GM12878 (cell line): ENCODE measurements at regions not wholly inside any gene's neighbourhood (a gene's known extent, or its start where the extent isn't known, plus 50 kb on each side); places are given as distances from the start of the nearest gene placed in this dataset.

ENCODE experiments used
- POLR2AphosphoS2 ChIP-seq: IDR thresholded peaks from 2 replicates; pipeline ENCODE4 v1.6.1; 2011; ENCODE audit warnings: low read depth, mild to moderate bottlenecking, low read length, improper control_type of control experiment, moderate library complexity
- USF1 ChIP-seq: IDR thresholded peaks from 2 replicates; pipeline ENCODE4 v1.6.1; 2011; ENCODE audit warnings: borderline replicate concordance, low read depth, mild to moderate bottlenecking, moderate library complexity, mixed read lengths, low read length; ENCODE audit not compliant: insufficient read depth; ENCODE audit errors: extremely low read length

- no peak for TF ChIP-seq USF1
- no peak for TF ChIP-seq POLR2AphosphoS2
Observed at GRCh38 chr10:65556006-65556405, 1369.8 kb upstream of the LRRTM3 start.
